B cell (primary cell): ENCODE measurements at regions not wholly inside any gene's neighbourhood (a gene's known extent, or its start where the extent isn't known, plus 50 kb on each side); places are given as distances from the start of the nearest gene placed in this dataset.

Experiments used
- ATAC-seq: fragments of 200-7000 bp; cut with Tn5 transposase; one replicate; pipeline ENCODE4 v1.10.0; 2021; ENCODE audit warnings: low read depth, mild to moderate bottlenecking, moderate number of reproducible peaks, moderate library complexity
- CTCF ChIA-PET: fragments of 350-600 bp; sonication (Branson Sonifier 250); formaldehyde crosslinking; loops from one replicate; lab custom pipeline; 2021; ENCODE audit warnings: antibody characterized with exemption, inconsistent platforms; lab: Charles Lee
- POLR2A ChIA-PET: fragments of 350-600 bp; sonication (Branson Sonifier 250); formaldehyde crosslinking; loops from one replicate; lab custom pipeline; 2021; ENCODE audit warnings: antibody characterized with exemption; lab: Charles Lee
- DNase-seq: peaks from one replicate; pipeline ENCODE4 v3.0.0; 2013
- H2AFZ ChIP-seq: 2 replicates; pipeline ENCODE4 v1.6.1; 2012; ENCODE audit warnings: mild to moderate bottlenecking, low read depth, low read length; ENCODE audit not compliant: insufficient read depth, poor library complexity, severe bottlenecking
- H3K27ac ChIP-seq, 2 donors: 1 replicate in 1 of 2; 2 replicates in 1 of 2; pipeline ENCODE4 v1.5.1; 2012 to 2013; ENCODE audit warnings: low read length in 2 of 2, mild to moderate bottlenecking in 2 of 2, moderate library complexity in 1 of 2
- H3K27me3 ChIP-seq, 4 experiments: fragments of 200-600 bp in 1 of 4; sonication (generic) in 1 of 4; replicated peaks in 1 of 4; 1 replicate in 2 of 4; 2 replicates in 2 of 4; pipeline versions ENCODE4 v1.6.1 to v1.7.0; 2013 to 2016; ENCODE audit warnings: low read length in 3 of 4, mild to moderate bottlenecking in 2 of 4, mixed read lengths in 1 of 4, moderate library complexity in 1 of 4; ENCODE audit not compliant: insufficient read depth in 4 of 4, control insufficient read depth in 3 of 4; ENCODE audit errors: control extremely low read depth in 1 of 4
- H3K36me3 ChIP-seq, 2 experiments: replicated peaks in 1 of 2; 1 replicate in 1 of 2; 2 replicates in 1 of 2; pipeline versions ENCODE4 v1.6.1 to v1.7.1; 2013; ENCODE audit warnings: low read length in 1 of 2; ENCODE audit not compliant: insufficient read depth in 2 of 2, control insufficient read depth in 1 of 2; ENCODE audit errors: control extremely low read depth in 1 of 2, extremely low read depth in 1 of 2
- H3K4me1 ChIP-seq, 2 donors: fragments of 200-600 bp in 1 of 2; sonication (generic) in 1 of 2; 1 replicate in 1 of 2; 2 replicates in 1 of 2; pipeline versions ENCODE4 v1.5.1 to v1.6.1; 2013 to 2017; ENCODE audit warnings: low read length in 2 of 2; ENCODE audit not compliant: control insufficient read depth in 2 of 2, insufficient read depth in 2 of 2
- H3K4me2 ChIP-seq: replicated peaks from 2 replicates; pipeline ENCODE3; 2012; ENCODE audit warnings: mild to moderate bottlenecking, low read depth, low read length; ENCODE audit not compliant: poor library complexity, severe bottlenecking
- H3K4me3 ChIP-seq, 5 experiments: fragments of 200-600 bp in 1 of 5; sonication (generic) in 1 of 5; 1 replicate in 3 of 5; 2 replicates in 2 of 5; pipeline versions ENCODE4 v1.5.1 to v1.7.0; 2011 to 2016; ENCODE audit warnings: low read length in 4 of 5, mild to moderate bottlenecking in 4 of 5, low read depth in 2 of 5, control low read depth in 1 of 5, moderate library complexity in 1 of 5; ENCODE audit not compliant: insufficient read depth in 1 of 5; ENCODE audit errors: control extremely low read depth in 1 of 5, extremely low read depth in 1 of 5
- H3K79me2 ChIP-seq: fragments of 200-600 bp; sonication (generic); one replicate; pipeline ENCODE4 v1.6.0; 2016; ENCODE audit warnings: low read length; ENCODE audit not compliant: control insufficient read depth, insufficient read depth
- H3K9ac ChIP-seq: fragments of 200-600 bp; sonication (generic); 2 replicates; pipeline ENCODE4 v1.6.1; 2017; ENCODE audit warnings: mild to moderate bottlenecking, low read length, moderate library complexity
- H3K9me3 ChIP-seq, 3 donors: one replicate each; pipeline versions ENCODE4 v1.6.1 to v1.7.1; 2013; ENCODE audit warnings: low read length in 2 of 3; ENCODE audit not compliant: control insufficient read depth in 2 of 3, insufficient read depth in 1 of 3; ENCODE audit errors: control extremely low read depth in 1 of 3
- H4K20me1 ChIP-seq: 2 replicates; pipeline ENCODE4 v1.6.0; 2012; ENCODE audit warnings: mild to moderate bottlenecking, low read length; ENCODE audit not compliant: insufficient read depth, control insufficient read depth, poor library complexity, severe bottlenecking
- H3K27ac Mint-ChIP-seq: one replicate; pipeline ENCODE4 v1.8.0; 2021; ENCODE audit warnings: mixed read lengths
- H3K27me3 Mint-ChIP-seq: one replicate; pipeline ENCODE4 v1.8.0; 2021; ENCODE audit warnings: mixed read lengths
- H3K4me1 Mint-ChIP-seq: one replicate; pipeline ENCODE4 v1.8.0; 2021; ENCODE audit warnings: mixed read lengths
- H3K4me3 Mint-ChIP-seq: one replicate; pipeline ENCODE4 v1.8.0; 2021; ENCODE audit warnings: mixed read lengths
- H3K9me3 Mint-ChIP-seq: one replicate; pipeline ENCODE4 v1.8.0; 2022; ENCODE audit warnings: mixed read lengths; ENCODE audit not compliant: insufficient read depth
- EZH2 ChIP-seq: IDR thresholded peaks from 2 replicates; pipeline ENCODE4 v1.6.1; 2012; ENCODE audit warnings: borderline replicate concordance, low read depth, mild to moderate bottlenecking, moderate library complexity, low read length; ENCODE audit not compliant: insufficient read depth, poor library complexity, severe bottlenecking
- WGBS: methylation state at CpG from one replicate; pipeline ENCODE4 v1.1.5; 2013; ENCODE audit warnings: missing lambda C conversion rate; ENCODE audit not compliant: insufficient coverage; 5-methylcytosine and 5-hydroxymethylcytosine counted together
- intact Hi-C: fragments of 100-400 bp; cut with micrococcal nuclease; formaldehyde crosslinking; loops from one replicate; pipeline ENCODE4 v1.10.0; 2022
- TF ChIP-seq, protein P1 (sequence below): fragments of 200-600 bp; IDR thresholded peaks from one replicate; pipeline ENCODE4 v1.8.0; 2022; ENCODE audit warnings: antibody characterized with exemption, mild to moderate bottlenecking

DNA sequence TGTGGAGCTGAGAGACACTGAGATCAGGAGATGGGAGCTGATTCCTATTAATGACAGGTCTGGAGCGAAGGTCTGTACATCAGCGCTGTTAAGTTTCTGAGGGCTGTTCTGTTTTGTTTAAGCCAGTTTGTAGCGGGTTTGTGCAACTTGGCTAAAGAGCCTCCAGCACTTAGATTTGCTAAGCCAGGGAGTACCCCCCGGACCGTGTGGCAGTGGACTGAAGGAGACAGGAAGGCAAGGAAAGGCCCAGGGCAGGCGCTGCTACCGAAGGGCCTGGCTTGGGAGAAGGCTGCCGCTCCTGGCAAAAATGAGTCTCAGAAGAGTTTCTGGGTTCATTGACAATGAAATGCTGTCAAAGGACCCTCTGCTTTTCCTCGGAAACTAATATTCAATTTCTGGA is 139.3 kb upstream of the ZNF644 start:
- peaks cover 14% of the 10 kb centered on the region for H3K27me3 Mint-ChIP-seq
- H4K20me1 ChIP-seq = no peaks in the 10 kb centered on the region
- H3K4me3 Mint-ChIP-seq = no peak overlapping the region
- H3K4me3 ChIP-seq = no peak overlapping the region
- WGBS = 88% methylated on average over 8 of the region's 9 CpGs
- no peaks in the 10 kb centered on the region for H3K36me3 ChIP-seq
- peaks cover 2% of the 10 kb centered on the region for H3K4me1 Mint-ChIP-seq
- ATAC-seq (no peak), DNase-seq (no peak)
- POLR2A ChIA-PET = no interaction called here
- peaks cover 0 to 5% (median 0%) of the 10 kb centered on the region in 3 donors for H3K9me3 ChIP-seq
- H2AFZ ChIP-seq = no peak overlapping the region
- H3K27ac ChIP-seq = no peak overlapping the region
- no peaks in the 10 kb centered on the region for H3K27me3 ChIP-seq
- H3K27ac Mint-ChIP-seq = no peak overlapping the region
- intact Hi-C loops = loop anchor here (10.0 kb wide), 1 partner anchor 196 kb away; no protein-coding TSS in a partner anchor
- H3K4me2 ChIP-seq = no peak overlapping the region
- no peak for TF ChIP-seq EZH2
- TF ChIP-seq, protein P1, sequence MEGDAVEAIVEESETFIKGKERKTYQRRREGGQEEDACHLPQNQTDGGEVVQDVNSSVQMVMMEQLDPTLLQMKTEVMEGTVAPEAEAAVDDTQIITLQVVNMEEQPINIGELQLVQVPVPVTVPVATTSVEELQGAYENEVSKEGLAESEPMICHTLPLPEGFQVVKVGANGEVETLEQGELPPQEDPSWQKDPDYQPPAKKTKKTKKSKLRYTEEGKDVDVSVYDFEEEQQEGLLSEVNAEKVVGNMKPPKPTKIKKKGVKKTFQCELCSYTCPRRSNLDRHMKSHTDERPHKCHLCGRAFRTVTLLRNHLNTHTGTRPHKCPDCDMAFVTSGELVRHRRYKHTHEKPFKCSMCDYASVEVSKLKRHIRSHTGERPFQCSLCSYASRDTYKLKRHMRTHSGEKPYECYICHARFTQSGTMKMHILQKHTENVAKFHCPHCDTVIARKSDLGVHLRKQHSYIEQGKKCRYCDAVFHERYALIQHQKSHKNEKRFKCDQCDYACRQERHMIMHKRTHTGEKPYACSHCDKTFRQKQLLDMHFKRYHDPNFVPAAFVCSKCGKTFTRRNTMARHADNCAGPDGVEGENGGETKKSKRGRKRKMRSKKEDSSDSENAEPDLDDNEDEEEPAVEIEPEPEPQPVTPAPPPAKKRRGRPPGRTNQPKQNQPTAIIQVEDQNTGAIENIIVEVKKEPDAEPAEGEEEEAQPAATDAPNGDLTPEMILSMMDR = no peak
- H3K79me2 ChIP-seq = no peaks in the 10 kb centered on the region
- peaks cover 0 to 4% of the 10 kb centered on the region in 2 donors for H3K4me1 ChIP-seq
- CTCF ChIA-PET = interaction anchor here (0.5 kb wide), 1 partner anchor 1658 kb away, joined by 4 read pairs; no protein-coding TSS in a partner anchor
- no peaks in the 10 kb centered on the region for H3K9me3 Mint-ChIP-seq
- no peak overlapping the region for H3K9ac ChIP-seq

DNA sequence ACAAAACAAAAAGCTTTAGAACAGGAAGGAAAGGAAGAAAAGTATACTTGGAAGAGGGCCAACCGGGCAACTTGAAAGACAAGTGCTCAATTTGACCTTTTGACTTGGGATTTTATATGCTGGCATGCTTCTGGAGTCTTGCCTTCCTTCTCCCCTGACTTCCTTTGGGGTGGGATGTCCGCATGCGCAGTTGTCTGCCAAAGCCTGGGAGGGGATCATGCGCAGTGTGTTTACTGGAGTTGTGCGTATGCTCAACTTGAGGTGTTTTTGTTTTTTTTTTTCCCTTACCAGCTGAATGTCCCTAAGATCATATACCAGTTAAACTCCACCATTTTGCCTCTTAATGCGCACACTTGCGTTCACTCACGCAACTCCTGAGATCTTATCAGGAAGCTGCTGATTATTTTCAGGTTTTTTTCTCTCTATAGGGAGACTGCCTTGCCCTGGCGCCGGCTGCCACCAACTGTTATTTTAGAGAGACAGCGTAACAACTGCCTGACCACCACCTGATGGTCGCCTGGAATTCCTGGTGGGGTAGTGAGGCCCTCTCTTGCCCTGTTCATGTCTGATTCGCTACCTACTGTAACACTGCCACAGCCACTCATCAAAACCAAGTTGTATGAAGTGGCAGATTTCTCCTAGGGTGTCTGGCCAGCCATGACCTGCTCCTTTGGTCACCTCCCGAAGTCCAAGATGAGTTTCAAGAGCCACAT is 138.7 kb upstream of the ZNF644 start:
- ChIA-PET POLR2A (no interaction called here), CTCF (no interaction called here)
- DNase-seq (no peak), ATAC-seq (no peak)
- no peak overlapping the region for H3K9ac ChIP-seq
- Mint-ChIP-seq H3K27ac (no peak overlapping the region), H3K27me3 (peaks cover 14% of the 10 kb centered on the region), H3K9me3 (no peaks in the 10 kb centered on the region), H3K4me3 (no peak overlapping the region), H3K4me1 (peaks cover 2% of the 10 kb centered on the region)
- no peaks in the 10 kb centered on the region for H3K79me2 ChIP-seq
- H4K20me1 ChIP-seq = no peaks in the 10 kb centered on the region
- no peaks in the 10 kb centered on the region for H3K36me3 ChIP-seq
- H2AFZ ChIP-seq = no peak overlapping the region
- peaks cover 0 to 4% of the 10 kb centered on the region in 2 donors for H3K4me1 ChIP-seq
- no peak overlapping the region for H3K4me2 ChIP-seq
- H3K27me3 ChIP-seq = no peaks in the 10 kb centered on the region
- intact Hi-C loops = loop anchor here (10.0 kb wide), 1 partner anchor 196 kb away; no protein-coding TSS in a partner anchor
- WGBS = 96% methylated on average over 5 of the region's 14 CpGs
- TF ChIP-seq, protein P1 = no peak
- TF ChIP-seq EZH2 = no peak
- peaks cover 0 to 5% (median 0%) of the 10 kb centered on the region in 3 donors for H3K9me3 ChIP-seq
- H3K4me3 ChIP-seq = no peak overlapping the region
- H3K27ac ChIP-seq = no peak overlapping the region
